ENCODE measurements at regions not wholly inside any gene's neighbourhood (a gene's known extent, or its start where the extent isn't known, plus 50 kb on each side); places are given as distances from the start of the nearest gene placed in this dataset.
"Not testable (repeated sequence)": the region's sequence is repeated elsewhere in the genome, so short reads cannot be mapped to it uniquely, and the experiment has no call there.

DNA sequence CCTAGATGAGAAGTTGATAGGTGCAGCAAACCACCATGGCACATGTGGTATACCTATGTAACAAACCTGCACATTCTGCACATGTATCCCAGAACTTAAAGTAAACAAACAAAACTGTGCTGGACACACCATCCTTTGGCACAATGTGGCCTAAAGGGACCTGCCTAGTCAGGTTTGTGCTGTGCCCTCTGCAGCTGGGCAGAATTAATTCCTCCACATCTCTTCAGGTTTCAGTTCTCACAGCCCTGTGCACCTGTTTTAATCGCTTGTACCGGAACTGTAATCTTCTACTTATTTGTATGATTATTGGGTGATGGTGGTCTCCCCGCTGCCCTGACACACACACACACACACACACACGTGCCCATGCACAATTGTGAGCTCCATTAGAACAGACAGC, 252.7 kb downstream of the ACTR3B start:
- no peak for DNase-seq

DNA sequence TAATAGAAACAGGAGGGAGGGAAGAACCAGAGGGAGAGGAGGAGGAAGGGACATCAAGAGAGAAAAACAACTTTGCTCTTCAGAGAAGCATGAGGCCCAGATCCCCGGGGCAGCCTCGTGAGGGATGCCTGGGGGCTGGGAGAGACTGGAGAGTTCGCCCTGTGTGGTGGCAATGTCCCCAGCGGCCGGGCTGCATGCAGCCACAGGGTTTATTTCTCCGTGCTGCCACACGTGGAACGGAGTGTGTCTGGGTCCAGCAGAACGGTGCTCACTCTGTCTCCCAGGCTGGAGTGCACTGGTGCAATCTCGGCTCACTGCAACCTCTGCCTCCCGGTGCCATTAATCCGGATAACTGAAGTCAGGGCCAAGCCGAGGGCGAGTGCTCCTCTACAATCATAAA, 257.7 kb downstream of the ACTR3B start:
- DNase-seq = no peak

DNA sequence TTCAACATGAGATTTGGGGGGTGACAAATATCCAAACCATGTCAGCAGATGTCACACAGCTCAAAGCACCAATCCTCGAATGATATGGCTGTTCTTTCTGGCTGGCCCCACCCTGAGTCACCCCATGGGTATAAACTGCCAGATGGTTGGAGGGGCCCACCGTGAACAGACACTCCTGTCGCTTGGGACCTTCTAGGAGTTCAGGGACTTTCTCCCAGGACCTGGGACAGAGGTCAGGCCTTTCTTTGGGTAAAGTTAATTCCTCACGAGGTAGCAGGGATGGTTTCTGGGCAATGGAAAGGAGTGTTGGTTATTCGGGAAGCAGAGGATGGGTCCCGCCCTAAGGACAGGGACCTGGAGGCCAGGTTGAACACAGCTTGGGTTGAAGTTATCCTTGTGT, 262.0 kb downstream of the ACTR3B start:
- DNase-seq = no peak

DNA sequence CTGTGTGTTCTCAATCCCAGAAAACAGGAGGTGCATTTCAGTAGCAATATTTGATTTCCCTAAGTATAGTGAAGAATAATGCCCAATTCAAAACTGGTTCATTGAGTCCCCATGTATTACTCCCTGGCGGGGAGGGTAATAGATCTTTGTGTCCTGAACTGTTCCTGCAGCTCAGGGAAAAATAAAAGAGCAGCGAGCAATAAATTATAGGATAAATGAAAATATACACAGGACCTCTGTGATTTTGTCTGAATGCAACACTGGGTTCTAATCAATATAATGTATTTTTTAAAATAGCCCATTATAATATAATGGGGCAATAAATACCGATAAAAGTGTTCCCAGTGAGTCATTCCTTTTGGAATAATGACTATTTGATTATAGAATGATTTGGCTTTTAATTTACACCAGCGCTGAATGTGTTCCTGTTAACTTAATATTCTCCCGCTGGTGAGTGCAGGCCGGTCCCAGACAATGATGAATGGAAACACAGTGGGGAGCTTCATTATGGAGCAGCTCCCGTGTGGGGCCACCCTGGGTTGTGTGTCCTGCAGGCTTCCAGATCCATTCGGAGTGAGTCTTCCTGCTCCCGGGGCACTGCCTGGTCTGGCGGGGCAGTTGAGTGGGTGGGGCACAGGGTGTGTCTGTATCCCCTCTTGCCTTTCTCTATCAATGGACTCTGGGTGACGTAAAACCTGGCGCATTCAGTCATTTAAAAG, 263.1 kb downstream of the ACTR3B start:
- DNase-seq = no peak

DNA sequence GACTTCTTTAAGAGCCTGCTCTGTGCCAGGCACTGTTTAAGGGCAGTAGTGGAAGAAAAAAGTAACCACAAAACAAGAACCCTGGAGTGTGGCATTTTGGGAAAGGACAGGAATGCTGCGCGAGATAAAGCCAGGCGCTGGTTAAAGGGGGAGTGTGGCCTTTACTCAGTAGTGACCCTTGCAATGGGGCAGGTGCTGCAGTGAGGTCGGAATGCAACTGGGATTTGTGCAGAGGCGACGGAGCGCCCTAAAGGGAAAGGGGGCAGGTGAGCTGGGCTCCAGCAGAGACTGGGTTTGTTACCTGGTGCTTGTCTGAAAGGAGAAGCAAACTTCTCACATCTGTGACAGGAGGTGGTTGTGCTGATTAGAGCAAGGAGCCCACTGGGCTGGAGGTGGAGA, 263.6 kb downstream of the ACTR3B start:
- no peak for DNase-seq

DNA sequence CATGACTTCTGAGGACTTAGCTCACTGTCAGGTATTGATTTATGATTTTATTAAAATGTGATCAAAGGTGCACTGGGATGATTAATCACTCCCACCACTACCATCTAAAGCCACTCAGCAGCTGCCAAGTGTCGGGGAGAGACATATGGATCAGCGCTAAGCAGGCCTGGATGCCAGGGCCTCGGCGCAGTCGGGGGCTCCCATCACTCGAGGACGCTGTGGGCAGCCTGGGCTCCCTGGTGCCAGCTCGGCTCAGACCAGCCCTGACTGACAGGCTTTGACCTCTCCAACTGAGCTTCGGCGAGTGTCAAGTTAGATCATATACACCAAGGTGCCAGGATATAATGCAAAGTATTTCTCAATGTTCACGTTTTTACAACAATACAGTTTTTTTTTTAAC, 267.7 kb downstream of the ACTR3B start:
- no peak for DNase-seq

DNA sequence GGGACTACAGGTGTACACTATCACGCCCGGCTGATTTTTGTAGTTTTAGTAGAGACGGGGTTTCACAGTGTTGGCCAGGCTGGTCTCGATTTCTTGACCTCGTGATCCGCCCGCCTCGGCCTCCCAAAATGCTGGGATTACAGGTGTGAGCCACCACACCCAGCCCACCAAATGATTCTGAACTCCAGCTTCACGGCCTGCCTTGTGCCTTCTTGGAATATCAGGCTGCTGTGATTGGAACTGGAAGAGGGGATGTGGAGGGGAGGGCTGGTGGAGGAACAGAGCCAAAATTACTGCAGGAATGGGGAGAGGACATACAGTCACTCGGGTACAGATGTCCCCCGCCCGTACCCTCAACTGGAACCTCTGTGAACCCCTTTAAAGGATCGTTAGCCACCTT, 268.4 kb downstream of the ACTR3B start:
- DNase-seq = no peak

DNA sequence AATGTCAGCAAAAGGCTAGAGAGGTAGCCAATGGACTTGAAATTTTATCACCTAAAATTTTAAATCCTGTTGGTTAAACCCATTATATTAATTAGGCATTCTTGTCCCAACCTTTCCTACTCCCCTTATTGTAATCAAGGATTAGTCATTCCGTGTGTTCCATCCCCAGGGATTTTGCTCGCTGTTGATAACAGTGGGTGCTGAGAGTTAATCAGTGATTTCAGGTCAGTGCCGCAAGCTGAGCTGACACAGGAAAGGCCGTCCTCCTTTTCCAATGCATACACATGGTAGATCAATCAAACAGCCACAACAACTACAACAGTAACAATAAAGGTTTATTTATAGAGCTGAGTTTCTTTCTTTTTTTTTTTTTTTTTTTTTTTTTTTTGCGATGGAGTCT, 271.4 kb downstream of the ACTR3B start:
- no peak for DNase-seq

DNA sequence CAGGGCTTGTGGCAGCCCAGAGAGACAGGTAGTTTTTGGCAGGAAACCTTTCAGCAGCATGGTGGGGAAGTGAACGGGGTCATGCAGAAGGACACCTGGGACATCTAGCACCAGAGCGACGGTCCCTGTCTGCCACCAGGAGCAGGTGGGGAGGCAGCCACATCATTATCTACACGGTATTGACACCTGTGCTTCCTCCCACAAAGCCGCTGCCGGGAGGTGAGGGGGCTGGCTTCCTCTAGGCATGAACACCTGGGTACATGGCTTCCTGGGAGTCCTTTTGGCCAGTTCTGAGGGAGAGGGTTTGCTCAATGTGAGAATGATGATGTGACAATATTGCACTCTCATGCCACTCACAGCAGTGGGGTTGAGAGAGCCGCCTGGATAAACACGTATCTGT, 275.2 kb downstream of the ACTR3B start:
- DNase-seq = no peak

DNA sequence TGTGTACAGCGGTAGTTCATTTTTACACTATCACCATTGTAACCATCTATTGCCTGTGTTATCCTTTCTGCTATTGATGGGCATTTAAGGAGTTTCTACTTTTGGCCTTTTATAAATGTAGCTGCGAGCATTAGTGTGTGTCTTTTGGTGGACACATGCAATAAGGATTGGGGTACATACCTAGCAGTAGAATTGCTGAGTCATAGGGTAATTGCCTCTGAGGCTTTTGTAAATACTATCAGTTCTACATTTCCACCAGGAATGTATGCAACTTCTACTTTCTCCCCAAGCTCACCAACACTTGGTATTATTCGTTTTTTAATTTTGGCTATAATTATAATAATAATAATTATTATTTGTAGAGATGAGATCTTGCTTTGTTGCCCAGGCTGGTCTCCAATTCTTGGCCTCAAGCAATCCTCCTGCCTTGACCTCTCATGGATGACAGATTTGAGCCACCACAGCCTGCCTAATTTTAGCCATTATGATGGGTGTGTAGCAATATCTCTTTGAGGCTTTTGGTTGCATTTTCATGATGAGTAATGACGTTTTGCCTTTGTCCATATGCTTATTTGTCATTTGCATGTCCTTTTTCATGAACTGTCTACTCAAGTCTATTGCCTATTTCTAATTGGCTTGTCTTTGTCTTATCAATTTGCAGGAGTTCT, 277.0 kb downstream of the ACTR3B start:
- no peak for DNase-seq

DNA sequence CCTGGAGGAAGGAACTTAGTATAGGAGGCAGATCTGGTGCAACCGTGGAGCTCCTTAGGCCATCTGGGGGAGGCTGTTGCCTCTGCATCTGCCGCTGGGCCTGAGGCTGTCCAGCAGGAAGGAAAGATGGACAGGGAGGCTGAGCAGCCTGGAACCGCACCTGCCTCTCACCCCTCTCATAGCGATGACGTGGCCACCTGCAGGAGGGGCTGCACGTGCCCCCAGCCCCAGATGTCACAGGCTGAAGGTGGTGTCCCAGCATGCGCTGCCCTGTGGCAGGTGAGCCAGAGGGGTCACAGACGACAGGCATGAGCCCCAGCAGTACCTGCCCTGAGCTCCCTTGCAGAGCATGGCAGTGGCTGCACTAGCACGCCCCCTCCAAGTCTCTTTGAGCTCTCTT, 283.9 kb downstream of the ACTR3B start:
- no peak for DNase-seq

DNA sequence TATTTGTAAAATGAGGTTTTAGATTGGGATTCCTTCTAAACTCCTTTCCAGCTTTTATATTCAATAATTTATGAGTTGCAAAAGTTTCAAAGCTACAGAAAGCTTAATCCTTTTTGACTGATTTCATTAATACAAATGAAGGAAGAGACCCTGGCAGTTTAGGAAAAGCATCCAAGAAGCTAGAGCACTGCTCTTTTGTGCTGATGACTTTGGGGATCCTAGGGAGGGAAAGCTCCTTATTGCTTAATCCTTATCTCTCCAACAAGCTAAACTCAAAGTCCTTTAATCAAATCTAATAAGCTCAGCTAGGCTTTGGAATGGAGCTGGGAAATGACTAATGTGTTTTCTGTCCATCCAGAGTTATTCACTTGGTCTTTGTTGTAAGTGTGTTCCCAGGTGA, 285.4 kb downstream of the ACTR3B start:
- DNase-seq = no peak

DNA sequence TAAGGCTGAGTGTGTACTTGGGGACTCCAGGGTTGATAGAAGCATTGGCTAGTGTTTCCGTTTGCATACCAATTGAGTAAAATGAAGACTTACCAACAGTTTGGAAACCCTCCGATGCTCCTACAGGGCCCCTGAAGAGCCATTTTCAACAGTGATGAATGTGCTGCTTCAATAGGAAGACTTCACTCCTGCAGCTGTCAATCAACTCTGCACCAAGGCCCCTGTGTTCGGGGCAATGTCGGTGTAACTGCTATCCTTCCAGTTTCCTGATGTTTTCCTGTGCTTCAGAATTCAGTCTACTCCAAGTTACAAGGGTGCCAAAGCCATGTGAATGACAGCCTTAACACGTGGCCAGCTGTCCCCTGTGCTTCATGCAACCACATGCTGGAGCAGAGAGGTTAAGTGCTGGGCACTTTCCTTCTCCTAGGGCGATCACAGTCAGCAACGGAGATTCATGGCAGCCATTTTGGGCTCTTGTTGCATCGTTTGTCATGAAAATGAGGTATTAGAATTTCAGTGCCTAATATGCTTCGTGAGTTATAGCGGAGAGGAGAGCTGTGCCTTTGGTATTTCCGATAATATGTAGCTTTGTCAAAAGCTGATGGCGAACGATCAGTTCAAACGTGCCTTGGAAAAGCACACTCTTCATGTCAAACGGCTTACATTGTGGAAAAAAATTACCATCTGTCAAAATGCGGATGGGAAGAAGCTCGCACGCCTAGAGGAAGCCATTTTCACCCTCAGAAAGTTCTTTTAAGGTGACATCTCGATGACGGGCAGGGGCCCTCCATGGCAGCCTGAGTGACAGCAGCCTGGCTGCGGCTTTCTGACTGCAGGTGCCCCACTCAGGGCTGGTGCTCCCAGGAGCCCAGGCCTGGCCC, 287.8 kb downstream of the ACTR3B start:
- DNase-seq = no peak

DNA sequence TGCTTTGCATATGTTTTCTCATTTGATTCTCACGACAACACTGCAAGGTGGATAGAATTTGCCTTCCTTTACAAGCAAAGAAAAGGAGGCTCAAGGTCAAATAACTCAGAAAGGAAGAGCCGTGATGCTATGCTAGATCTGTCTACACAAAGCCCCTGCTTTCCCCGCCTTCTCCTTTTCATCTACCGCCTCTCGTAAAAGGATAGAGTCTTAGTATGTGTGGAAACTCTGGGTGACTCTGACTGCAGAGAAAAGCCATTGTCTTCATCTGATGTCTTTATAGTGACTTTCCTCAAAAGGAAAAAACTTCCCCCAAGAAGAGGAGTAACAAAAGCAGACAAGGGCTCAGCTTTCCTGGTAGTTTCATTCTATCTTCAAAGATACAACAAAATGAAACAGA, 292.7 kb downstream of the ACTR3B start:
- DNase-seq = no peak

DNA sequence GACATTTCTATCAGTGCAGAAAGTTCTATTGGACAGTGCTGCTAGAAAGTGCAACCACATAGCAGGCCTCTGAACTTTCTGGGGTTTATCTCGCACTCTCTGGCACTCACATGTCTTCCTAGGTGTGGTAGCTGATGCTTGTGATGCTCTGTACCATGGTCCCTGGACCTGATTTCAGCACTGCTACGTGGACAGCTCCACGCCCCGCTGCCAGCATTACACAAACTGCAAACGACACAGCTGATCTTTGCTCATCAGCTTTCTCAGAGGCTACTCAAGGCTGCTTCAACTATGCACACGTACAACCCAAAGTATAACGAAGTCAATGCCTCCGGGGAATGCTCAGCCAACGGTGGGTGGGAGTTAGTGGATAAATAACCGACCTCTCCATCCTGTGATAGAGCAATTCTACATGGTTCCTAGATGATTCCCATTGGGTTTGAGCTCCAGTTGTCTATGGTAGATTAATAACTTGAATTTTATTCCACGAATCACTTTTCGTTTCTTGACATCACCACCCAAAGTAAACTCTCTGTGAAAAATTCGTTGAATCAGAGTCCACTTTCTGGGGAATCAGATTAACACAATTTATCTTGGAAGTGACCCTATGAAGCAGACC, 302.5 kb downstream of the ACTR3B start:
- no peak for DNase-seq

DNA sequence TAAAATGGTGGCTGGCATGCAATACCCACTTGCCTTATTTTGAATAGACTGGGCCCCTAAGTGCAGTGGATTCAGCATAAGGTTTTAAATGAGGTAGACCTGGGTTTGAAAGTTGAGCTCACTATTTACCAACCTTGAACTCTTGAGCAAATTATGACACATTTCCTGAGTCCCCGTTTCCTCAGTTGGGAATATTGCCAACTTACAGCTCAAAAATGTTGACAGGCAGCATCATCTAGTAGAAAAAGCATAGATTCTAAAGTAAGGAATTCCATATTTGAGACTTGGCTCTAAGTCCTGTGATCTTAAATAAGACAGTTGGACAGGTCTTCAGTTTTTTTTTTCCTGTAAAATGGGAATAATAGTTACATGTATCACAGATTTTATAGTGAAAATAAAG, 305.5 kb downstream of the ACTR3B start:
- DNase-seq = no peak

DNA sequence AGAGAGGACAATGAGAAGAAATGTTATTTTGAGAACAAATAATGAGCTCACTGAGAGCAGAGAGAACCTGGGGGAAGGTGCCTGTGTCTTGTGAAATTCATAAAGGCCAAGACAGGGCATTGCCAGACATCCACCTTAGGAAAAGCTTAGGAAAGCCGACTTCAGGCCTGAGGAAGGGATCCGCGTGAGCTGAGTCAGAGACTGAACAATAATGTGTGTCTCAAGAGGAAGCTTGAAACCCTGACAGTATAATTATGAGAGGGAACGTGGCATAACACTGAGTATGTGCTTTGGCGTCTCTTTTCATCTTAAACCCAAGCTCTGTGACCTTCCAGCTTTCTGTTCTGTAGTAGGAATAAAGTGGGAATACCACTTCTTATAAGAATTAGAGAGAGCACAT, 307.2 kb downstream of the ACTR3B start:
- DNase-seq = no peak

DNA sequence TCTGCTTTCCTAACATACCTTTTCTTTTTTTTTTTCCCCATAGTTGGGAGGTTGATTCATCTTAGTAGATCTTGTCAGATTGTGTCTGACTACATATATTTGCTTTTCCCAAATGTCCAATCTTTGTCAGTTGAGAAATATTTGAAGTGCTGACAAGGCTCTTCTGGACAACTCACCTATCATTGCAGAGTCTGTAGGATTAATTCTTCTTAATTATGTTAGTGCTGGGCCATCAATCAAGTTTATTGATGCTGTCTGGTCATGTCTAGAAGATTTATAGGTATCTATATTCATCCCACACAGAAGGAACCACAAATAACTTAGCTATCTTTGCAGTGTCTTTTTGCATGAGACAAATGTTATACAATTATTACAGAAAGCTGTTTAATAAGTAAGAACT, 310.6 kb downstream of the ACTR3B start:
- DNase-seq = no peak

DNA sequence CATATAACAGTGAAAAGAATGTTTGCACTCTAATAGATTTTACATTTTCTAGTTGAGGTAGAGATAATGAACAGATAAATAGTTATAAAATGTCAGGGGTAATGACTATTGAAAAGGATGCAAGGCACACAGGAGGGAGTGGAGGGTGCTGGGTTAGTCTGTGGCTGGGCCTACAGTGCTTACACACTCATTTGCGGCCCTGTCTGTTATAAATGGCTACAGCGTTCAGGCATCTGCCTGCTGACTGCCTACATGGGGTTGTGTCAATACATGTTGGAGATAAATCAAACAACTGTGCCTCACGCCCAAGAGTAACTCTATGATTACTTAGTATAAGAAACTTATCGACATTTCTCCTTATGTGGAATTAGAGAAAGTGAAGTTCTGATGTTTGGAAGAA, 313.3 kb downstream of the ACTR3B start:
- DNase-seq = no peak

DNA sequence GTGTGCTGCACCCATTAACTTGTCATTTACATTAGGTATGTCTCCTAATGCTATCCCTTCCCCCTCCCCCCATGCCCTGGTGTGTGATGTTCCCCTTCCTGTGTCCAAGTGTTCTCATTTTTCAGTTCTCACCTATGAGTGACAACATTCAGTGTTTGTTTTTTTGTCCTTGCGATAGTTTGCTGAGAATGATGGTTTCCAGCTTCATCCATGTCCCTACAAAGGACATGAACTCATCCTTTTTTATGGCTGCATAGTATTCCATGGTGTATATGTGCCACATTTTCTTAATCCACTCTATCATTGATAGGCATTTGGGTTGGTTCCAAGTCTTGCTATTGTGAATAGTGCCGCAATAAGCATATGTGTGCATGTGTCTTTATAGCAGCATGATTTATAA, 316.7 kb downstream of the ACTR3B start:
- DNase-seq = not testable (repeated sequence)

DNA sequence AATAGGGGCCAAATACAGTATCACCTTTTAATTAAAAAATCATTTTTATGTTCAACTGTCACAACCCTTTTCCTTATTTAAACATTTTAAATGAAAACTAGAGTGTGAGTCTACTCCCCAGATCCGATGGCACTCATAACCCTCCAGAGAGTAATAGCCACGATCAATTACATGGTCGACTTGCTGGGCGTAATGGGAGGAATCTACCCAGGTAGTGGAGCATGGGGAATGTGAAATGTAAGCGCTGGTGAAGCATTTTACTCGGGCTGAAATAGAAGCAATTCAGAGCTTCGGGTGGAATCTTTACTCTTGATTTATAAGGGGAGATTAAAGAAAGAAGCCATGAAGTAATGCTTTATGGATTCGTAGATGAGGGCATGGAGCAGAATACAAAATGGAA, 321.9 kb downstream of the ACTR3B start:
- no peak for DNase-seq

DNA sequence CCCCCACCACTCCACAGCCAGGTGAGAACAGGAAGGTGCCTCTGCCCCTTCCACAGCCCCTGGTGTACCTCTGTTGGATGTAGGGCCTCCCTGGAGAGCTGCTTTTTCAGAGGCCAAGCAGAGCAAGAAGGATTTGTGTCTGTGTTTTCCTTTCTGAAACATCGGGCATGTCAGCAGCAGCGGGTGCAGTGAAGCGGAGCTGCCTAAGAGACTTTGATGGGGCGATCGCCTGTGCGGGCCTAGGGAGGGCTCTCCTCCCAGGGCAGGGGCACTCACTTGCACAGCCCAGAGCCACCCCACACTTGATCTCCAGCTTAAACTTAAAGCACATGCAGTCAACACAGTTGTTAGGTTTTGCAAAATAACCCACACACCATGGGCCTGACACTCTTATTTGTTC, 324.7 kb downstream of the ACTR3B start:
- no peak for DNase-seq

DNA sequence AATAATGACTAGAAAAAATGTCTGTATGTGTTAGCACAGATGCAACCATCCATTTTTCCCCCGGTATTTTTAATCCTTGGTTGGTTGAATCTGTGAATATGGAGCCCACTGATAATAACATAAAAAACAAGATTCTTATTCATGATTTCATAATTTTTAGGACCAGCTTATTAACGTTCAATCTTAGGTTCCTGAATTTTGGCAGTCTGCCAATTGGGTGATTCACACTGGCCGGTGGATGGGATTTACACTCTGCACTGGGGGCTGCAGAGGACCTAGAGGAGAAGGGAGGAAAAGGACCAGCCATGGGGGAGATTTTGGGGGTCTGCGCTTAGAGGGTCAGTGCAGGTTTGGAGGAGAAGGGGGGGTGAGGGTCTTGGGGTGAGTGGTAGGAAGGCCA, 327.9 kb downstream of the ACTR3B start:
- DNase-seq = no peak

DNA sequence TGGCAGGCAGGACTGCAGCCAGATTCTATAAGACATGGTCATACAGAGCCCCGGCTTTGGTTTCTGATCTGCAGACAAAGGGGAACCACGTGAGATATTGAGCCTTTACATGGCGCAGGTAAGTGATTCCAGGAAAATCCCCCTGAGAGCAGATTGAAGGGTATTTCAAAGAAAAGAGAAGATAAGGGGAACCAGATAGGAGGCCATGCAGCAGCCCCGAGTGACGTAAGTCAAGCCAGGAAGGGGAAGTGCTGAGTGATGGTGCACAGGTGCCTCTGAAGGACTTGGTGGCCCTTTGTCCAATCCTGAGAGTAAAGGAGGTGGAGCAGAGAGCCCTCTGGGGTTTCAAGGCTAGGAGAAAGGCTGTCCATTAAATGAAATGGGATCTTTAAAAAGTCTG, 329.0 kb downstream of the ACTR3B start:
- DNase-seq = no peak

Data from fibroblast of skin of right quadriceps (primary cell).